ENCODE measurements at regions not wholly inside any gene's neighbourhood (a gene's known extent, or its start where the extent isn't known, plus 50 kb on each side); places are given as distances from the start of the nearest gene placed in this dataset.
"Not testable (repeated sequence)": the region's sequence is repeated elsewhere in the genome, so short reads cannot be mapped to it uniquely, and the experiment has no call there.

- TF ChIP-seq CTCF (IDR thresholded peaks at IDR 0.05; ENCODE audit: low read depth, low read length, missing input control); EGR1 (IDR thresholded peaks at IDR 0.05; ENCODE audit: low read depth in 2 of 2); FOXA2 (IDR thresholded peaks at IDR 0.05); GABPA (IDR thresholded peaks at IDR 0.05 in 1 of 2, conservative IDR thresholded peaks at IDR 0.05 in 1 of 2); JUND (IDR thresholded peaks at IDR 0.05); RAD21 (IDR thresholded peaks at IDR 0.05); NR2F2 (IDR thresholded peaks at IDR 0.05); SP1 (IDR thresholded peaks at IDR 0.05); ZBTB33 (IDR thresholded peaks at IDR 0.05); REST (IDR thresholded peaks at IDR 0.05); MAX (IDR thresholded peaks at IDR 0.05); ATF3 (IDR thresholded peaks at IDR 0.05); FOXA1 (IDR thresholded peaks at IDR 0.05); RXRA (IDR thresholded peaks at IDR 0.05): not testable (repeated sequence)
These were observed 605.3 kb downstream of the PYDC2 start for GRCh38 chr3:192066253-192066652.

Measured in liver (tissue), 3 donors.